GM21786 (cell line): ENCODE measurements at regions not wholly inside any gene's neighbourhood (a gene's known extent, or its start where the extent isn't known, plus 50 kb on each side); places are given as distances from the start of the nearest gene placed in this dataset.

Experiments used
- ATAC-seq: cut with Tn5 transposase; IDR thresholded peaks from one replicate; pipeline ENCODE4 v1.9.1; 2021; ENCODE audit not compliant: unreplicated experiment

DNA sequence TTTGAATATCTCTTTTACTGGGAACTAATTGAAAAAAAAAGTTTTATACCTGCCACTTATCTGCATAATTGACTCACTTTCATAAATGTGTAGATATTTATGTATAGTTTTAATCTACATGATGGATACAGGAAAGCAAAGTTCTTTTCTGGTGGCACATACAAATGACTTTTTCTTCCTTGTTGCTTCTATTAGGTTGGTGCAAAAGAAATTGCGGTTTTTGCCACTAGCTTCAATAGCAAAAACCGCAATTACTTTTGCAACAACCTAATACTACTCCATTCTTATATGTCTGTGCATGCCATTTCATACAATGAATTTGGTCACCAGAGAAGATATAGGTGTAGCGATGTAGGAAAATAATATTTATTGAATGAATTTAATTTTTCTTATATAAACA lies 344.5 kb upstream of the PCDH20 start:
- ATAC-seq, result no peak

DNA sequence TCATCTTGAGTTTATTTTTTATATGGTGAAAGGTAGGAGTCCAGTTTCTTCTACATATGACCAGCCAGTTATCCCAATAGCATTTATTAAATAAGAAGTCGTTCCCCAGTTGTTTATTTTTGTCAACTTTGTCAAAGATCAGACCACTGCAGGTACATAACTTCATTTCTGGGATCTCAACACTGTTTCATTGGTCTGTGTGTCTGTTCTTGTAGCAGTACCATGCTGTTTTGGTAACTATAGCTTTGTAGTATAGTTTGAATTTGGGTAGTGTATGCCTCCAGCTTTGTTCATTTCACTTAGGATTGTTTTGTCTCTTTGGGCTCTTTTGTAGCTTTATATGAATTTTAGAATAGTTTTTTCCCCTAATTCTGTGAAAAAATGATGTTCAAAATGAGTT lies 340.4 kb upstream of the PCDH20 start:
- no peak for ATAC-seq

DNA sequence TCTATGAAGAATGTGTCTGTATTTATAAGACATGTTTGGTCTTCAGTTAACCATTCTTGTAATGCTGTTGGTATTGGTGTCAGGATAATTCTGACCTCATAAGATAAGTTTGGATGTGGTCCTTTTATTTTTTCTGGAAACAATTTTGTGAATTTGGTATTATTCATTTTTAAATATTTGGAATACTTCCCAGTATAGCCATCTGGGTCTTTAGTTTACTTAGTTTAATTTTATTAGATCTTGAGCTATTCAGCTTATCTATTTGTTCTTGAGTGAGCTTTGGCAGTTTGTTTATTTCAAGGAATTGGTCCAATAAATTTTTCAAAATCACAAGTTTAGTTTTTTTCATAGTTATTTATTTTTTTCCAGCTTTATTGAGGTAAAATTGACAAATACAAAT lies 335.4 kb upstream of the PCDH20 start:
- ATAC-seq, result no peak

DNA sequence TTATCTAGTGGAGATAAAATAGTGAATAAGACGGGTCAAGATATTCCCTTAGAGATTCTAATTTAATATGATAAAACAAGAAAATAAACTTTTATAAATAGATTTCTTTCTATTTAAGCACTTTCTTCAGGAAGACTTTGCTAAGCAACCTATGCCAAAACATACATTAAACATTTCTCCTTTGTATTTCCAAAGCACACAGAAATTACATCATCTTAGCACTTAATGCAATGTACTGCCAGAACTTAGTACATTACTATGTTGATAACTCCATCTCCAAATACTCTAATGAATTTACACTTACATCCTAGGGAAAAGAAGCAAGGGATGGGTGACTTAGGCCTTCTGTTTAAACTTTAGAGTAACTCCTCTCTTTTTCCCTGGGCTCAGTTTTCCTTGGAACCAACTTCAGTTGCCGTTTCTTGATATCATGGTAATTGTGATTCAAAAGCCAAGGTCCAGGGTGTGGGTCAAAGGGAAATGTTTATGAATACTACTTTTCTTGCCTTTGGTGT lies 322.6 kb upstream of the PCDH20 start:
- ATAC-seq, result no peak

DNA sequence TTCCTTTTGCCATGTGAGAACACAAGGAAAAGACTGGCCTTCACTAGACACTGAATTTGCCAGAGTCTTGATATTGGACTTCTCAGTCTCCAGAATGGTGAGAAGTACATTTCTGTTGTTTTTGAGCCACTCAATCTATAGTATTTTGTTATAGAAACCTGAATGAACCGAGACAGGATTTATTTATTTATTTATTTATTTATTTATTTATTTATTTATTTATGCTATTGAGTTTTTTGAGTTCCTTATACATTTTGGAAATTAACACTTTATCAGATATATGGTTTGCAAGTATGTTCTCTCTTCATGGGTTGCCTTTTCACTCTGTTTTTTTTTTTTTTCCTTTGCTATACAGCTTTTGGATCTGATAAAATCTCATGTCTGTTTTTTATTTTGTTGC lies 319.0 kb upstream of the PCDH20 start:
- no peak for ATAC-seq

DNA sequence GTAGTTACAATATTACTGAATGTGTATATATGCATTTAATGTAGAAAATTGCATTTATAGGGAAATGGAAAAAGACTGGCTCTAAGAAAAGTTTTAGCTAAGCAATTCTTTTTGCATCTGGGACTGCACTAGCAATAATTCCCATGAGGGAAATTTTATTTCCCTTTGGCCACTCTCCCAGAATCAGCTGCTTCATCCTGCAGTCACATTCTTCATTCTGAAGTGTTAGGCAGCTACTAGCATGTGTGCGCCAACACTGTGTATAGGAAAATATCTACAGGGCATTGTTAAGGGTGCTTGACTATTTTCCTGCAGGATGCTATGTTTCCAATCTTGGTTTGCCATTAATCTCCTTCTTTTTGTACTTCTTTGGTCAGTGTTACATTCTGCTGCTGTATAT lies 312.8 kb upstream of the PCDH20 start:
- no peak for ATAC-seq

DNA sequence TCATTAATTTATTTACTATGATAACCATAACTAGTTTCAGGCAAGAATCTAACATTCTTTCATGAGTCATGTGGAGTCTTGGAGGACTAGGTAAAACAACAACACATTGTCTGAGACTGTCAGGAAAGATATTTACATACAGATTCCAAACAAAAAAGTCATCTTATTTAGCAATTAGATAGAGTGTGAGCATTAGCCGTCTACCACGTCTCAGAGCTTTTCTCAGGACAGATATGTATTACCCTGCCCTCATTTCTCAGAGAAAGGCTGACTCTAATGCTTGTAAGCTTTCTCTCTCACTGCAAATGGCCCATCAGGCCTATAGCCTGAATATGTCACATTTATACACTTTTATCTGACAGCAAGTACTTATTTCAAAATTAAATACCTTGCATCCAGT lies 312.1 kb upstream of the PCDH20 start:
- no peak for ATAC-seq

DNA sequence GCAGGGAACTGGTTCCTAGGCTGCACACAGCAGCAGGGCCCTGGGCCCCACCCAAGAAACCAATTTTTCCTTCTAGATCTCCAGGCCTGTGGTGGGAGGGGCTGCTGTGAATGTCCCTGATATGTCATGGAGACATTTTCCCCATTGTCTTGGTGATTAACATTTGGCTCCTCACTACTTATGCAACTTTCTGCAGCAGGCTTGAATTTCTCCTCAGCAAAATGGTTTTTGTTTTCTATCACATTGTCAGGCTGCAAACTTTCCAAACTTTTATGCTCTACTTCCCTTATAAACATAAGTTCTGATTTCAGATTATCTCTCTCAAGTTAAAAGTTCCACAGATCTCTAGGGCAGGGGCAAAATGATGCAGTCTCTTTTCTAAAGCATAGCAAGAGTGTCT lies 310.2 kb upstream of the PCDH20 start:
- no peak for ATAC-seq

DNA sequence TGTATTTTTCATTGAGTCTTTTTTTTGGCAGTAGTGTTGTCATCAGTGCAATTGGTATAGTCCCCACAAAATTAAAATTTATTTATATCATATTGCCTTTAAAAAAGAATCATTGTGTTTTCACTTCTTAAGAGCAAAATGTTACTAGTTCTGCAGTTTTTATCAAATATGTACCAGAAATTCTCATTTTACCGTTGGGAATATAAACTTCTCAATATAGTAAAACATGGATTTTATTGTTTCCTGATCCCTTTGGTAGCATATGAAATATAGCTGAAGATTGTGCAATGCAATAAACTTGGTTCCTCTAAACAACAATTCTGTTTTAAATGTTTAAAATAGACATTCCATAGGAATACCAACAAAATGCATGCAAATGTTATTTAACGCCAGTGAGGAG lies 306.5 kb upstream of the PCDH20 start:
- ATAC-seq, result no peak

DNA sequence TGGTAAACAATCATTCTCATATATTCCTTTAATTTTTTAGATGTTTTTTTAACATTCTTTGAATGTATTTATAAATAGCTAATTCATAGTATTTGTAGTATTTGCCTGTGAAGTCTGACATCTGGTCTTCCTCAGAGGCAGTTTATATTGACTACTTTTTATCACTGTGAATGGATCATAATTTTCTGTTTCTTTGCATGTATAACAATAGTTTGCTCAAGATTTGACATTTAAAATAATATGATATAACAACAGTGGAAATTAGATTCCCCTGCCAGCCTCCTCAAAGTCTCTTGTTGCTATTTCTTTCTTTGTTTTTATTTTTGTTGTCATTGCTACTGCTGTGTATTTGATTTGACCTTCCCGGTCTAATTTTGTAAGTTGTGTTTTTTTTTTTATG lies 297.0 kb upstream of the PCDH20 start:
- no peak for ATAC-seq

DNA sequence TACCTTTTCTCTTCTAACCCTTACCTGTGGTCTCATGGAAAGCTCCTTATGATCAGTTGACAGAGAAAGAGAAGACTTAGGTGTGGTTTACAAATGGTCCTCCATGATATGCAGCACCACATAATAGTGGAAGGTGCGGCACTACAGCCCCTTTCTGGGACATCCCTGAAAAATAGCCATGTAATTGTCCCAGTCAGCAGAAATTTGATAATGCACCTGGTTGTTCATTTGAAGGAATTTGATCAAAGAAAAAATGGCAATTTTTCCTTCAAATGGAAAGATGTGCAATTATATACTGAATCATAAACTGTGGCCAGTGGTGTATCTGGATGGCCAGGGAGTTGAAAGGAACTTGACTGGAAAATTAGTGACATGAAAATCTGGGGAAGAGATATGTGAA lies 293.6 kb upstream of the PCDH20 start:
- ATAC-seq, result no peak

DNA sequence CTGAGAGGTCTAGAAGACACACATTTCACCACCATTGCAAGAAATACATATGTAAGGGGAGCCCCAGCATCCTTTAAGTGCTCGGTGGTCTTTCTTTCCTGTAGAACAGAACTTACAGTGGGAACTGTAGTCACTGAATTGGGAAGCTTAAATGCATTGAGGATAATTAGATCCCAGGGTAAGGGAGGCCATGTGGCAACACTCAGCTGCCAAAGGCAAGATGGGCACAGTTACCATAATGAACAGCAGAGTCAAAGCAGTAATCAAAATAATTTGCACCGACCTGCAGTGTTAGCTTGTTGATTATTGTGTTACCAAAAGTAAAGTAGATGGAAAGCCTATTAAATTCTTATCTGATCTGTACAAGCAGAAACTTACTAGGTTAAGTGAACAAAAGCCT lies 291.2 kb upstream of the PCDH20 start:
- no peak for ATAC-seq

DNA sequence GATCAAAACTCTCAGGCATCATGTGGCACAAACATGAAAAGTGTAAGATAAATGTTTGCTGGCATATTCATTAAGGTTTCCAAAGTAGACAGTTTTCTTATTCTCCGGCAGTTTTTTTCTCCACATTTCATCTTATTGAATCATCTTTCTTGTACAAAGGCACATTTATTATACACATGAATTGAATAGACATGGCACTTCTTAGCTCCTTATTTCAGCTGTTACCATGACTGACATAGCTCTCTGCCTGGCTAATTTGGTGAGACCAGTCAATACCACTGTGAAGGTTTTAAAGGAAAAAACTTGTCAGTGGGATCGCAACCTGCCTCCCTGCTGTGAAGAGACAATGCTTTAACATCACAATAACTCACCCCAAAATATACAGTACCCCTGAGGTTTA lies 285.0 kb upstream of the PCDH20 start:
- no peak for ATAC-seq

DNA sequence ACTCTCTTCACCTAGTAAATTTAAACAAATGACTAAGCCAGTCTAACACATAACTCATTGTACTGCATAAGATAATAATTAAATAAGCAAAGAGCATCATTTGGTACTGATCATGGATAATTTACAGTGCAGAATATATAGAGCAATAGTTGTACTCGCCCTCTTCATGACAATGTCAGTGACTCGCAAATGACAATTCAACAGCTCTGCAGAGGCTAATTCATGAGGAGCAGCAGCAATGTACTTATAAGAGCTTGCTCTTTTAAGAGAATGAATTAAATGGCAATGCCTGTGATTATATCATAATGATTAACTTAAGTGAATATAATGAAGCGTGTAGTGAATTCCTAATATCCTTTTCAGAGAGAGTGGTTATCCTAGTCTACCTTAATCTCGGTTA lies 284.5 kb upstream of the PCDH20 start:
- no peak for ATAC-seq

DNA sequence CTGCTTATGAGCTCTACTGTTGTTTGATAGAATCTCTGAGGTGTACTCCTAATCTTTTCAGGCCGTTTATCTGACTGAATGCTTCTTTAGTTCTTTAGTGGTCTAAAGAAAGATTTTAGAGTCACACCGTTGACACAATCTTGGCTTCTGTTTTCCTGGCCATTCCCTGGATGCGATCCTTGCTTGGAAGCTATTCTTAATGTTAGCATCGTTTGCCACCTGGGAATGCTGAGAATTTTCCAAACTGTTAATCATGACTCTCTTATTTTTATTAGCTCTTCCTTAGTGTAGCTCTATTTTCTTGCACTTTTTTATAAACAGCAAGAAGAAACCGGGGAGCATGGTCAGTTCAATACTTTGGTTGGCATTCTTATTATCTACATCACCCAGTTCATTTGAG lies 281.0 kb upstream of the PCDH20 start:
- ATAC-seq, result no peak

DNA sequence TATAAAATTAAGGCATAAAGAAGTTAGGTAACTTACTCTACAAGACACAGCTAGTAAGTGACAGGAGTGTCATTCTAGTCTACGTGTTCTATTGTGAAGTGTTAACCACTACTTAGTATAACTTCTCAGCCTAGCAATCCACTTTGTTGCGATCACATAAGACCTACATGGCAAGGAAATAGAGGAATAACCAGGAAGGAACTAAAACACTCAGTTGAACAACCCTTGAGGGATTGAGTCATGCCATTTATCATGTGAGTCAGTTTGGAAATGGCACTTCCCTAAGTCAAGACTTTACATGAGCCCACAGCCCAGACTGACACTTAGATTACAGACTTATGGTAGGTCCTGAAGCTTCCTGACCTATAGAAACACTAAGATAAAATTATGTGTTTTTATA lies 279.5 kb upstream of the PCDH20 start:
- ATAC-seq, result no peak

DNA sequence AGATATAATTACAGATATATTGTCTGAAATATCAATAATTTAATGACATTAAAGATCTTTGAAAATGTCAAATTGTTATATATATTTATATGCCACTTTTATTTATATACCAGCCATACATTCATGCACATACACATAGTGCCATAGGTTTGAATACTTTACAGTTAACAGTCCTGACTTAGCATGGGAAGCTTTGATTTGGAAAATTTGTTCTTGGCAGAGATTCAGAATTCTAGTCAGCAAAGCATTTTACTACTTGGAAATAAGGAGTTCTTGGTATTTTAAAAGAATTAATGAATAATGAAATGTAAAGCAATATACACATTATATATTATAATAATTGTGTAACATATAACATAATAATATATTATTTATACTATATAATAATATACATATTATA lies 277.0 kb upstream of the PCDH20 start:
- no peak for ATAC-seq

DNA sequence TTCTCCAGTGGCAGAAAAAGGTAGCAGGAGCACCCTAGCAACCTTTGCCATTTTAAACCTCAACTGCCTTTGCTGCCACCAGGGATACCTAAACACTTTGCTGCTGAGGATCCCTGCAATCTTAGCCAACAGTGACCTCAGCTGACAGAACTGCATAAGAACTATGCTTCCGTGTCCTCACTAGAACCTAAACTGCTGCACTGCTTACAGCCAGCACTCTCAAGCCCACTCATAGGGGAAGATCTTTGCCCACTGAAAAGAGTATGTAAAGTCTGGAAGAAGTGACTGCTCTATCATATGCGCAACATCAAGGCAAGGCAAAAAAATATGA lies 270.0 kb upstream of the PCDH20 start:
- no peak for ATAC-seq

DNA sequence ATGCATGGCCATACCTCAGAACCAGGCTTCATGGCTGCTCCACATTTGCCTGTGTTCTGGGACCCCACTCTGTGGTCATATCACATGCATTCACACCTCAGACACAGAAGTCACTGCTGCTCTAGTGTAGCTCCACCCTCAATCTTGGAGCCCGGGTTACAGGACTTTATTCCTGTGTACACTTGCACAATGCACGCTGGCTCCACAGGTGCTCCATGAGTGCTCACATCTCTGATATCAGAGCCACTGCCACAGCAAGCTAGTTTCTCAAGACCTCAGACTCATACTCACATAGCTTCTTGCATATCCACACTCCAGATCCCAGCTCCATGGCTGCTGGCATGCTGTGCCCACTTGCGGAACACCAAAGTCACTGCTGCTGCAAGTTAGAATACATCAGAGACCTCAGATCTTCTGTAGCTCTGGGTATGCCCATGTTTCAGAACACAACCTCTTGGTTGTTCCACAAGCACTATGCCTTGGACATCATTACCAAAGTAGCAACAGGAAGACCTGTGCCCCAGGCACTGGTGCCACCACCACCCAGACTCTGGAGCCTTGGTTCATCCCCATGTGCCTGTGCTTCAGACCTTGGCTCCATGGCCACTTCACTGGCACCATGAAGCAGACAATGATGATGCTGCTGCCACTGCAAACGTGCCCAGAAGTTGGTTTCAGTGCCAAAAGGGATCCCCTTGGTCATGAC lies 269.5 kb upstream of the PCDH20 start:
- ATAC-seq, result no peak

DNA sequence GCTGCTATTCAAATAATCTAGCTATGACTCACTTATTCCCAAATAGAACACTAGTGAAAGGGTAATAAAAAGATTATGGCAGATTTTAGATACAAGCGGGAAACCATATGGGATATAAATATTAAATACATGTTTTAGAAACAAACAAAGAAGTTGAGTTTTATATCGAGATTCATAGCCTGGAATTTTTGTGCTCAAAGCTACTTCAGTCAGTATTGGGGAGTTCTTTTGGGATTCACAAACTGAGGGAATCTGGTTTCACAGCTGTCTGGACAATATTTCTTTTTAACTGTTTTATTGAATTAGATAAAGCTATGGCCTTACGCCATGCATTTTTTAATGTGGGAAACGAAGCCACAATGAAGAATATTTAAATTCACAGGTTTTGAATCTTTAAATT lies 257.1 kb upstream of the PCDH20 start:
- ATAC-seq, result no peak

DNA sequence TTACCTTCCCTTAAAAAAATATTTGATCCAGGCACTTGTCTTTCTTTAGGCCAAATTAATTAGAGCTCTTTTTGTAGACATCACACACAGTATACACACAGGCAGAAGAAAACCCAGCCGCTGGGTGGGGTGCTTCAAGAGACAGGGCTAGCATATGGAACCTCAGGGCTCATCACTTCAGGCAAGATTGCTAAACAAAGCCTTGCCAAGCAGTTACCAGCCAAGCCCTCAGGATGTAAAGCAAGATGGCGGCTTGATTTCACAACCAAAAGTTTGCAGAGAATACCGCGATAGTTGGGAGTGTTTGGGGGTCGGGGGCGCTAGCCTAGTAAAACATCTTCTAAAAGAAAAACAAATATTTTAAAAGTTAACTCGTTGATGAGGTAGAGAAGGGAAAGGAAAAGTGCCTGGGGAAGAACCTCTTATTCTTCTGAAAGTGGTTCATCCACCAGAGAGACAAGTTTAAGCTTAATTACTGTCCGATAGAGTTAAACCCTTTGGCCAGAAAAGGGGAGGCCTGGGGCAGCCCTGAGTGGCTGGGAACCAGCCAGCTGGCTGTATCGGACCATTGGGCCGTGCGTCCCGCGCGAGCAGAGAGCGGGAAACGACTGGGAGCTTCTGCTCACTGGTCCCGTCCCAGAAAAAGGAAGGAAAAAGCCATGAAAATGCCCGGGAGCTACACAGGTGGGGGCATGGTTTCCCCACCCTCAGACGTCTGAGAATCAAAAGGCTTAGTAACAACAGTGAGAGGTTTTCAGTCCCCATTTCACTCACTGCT lies 254.9 kb upstream of the PCDH20 start:
- ATAC-seq, result no peak

DNA sequence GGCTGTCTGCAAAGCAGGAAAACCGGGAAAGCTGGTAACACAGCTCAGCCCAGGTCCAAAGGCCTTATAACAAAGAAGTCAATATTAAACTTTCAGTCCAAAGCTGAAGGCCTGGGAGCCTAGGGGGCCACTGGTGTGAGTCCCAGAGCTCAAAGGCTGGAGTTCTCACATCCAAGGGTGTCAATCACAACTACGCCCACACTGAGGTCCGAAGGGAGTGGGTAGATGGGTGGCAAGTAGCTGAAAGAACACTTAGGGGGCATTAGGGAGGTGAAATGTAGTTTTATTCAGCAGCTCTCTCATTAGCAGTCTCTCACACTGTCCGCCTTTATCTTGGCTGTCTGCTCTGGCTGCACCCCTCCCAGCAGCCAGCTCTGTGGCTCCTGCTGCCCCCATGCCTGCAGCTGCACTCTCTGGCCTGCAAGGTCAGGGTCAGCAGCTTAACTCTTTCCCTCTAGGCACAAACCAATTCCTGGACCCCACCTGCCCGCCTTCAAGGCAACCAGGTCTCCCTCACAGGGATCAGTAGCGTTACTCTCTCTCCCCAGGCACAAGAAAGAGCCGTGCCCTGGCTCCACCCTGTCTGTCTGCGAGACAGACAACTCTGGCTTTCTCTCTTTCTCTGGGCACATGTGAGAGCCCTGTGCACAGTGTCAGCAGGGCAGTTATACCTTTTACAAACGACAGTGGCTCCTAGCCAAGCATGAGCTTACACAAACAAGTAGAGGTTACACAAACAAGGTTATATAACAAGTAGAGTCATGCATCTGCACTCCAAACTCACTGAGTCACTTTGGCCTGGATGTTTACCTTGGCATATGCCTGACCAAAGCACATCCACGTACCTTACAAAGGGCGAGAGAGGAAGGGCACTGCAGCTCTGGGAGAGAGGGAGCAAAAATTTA lies 249.4 kb upstream of the PCDH20 start:
- no peak for ATAC-seq
